GM23338 (cell line): ENCODE measurements at regions not wholly inside any gene's neighbourhood (a gene's known extent, or its start where the extent isn't known, plus 50 kb on each side); places are given as distances from the start of the nearest gene placed in this dataset.

Source experiments
- ATAC-seq: fragments of 200-7000 bp; cut with Tn5 transposase; 3 replicates; pipeline ENCODE4 v1.9.1; 2020
- DNase-seq: peaks from one replicate; pipeline ENCODE4 v3.0.0-alpha.2; 2015; ENCODE audit warnings: low spot score
- H2AFZ ChIP-seq: fragments of 200-600 bp; sonication (generic); 2 replicates; pipeline ENCODE4 v1.8.0; 2016; ENCODE audit warnings: antibody characterized with exemption, mild to moderate bottlenecking, moderate library complexity
- H3F3A ChIP-seq: fragments of 200-600 bp; sonication (generic); replicated peaks from 2 replicates; pipeline ENCODE4 v1.8.0; 2017; ENCODE audit warnings: antibody characterized with exemption, mixed run types, low read depth
- H3K27ac ChIP-seq: fragments of 200-600 bp; sonication (generic); 2 replicates; pipeline ENCODE4 v1.6.1; 2016; ENCODE audit warnings: low read depth
- H3K27me3 ChIP-seq: fragments of 200-600 bp; sonication (generic); 2 replicates; pipeline ENCODE4 v1.8.0; 2016; ENCODE audit warnings: mild to moderate bottlenecking, mixed run types, moderate library complexity; ENCODE audit not compliant: insufficient read depth
- H3K36me3 ChIP-seq: fragments of 200-600 bp; sonication (generic); 2 replicates; pipeline ENCODE4 v1.8.0; 2016; ENCODE audit warnings: mild to moderate bottlenecking; ENCODE audit not compliant: insufficient read depth
- H3K4me1 ChIP-seq: fragments of 200-600 bp; sonication (generic); 2 replicates; pipeline ENCODE4 v1.8.0; 2016; ENCODE audit warnings: mild to moderate bottlenecking, moderate library complexity; ENCODE audit not compliant: insufficient read depth
- H3K4me2 ChIP-seq: fragments of 200-600 bp; sonication (generic); 2 replicates; pipeline ENCODE4 v1.7.1; 2017; ENCODE audit warnings: mixed run types
- H3K4me3 ChIP-seq: fragments of 200-600 bp; sonication (generic); 2 replicates; pipeline ENCODE4 v1.6.1; 2016; ENCODE audit warnings: mixed run types
- H3K79me2 ChIP-seq: fragments of 200-600 bp; sonication (generic); replicated peaks from 2 replicates; pipeline ENCODE4 v1.8.0; 2017; ENCODE audit warnings: mild to moderate bottlenecking; ENCODE audit not compliant: insufficient read depth
- H3K9me2 ChIP-seq: fragments of 200-600 bp; sonication (generic); 2 replicates; pipeline ENCODE4 v1.8.0; 2017; ENCODE audit not compliant: insufficient read depth
- H4K20me1 ChIP-seq: fragments of 200-600 bp; sonication (generic); replicated peaks from 2 replicates; pipeline ENCODE4 v1.8.0; 2017; ENCODE audit warnings: mild to moderate bottlenecking; ENCODE audit not compliant: insufficient read depth
- H3K27ac Mint-ChIP-seq: 2 replicates; pipeline ENCODE4 v1.8.0; 2020; ENCODE audit warnings: inconsistent platforms, mild to moderate bottlenecking, moderate library complexity, mixed read lengths
- H3K27me3 Mint-ChIP-seq: 3 replicates; pipeline ENCODE4 v1.8.0; 2022; ENCODE audit warnings: low read depth, mild to moderate bottlenecking, moderate library complexity, mixed read lengths, inconsistent platforms; ENCODE audit not compliant: insufficient read depth, poor library complexity
- H3K36me3 Mint-ChIP-seq: 3 replicates; pipeline ENCODE4 v1.8.0; 2021; ENCODE audit warnings: low read depth, mild to moderate bottlenecking, inconsistent platforms, moderate library complexity, mixed read lengths
- H3K4me1 Mint-ChIP-seq: 3 replicates; pipeline ENCODE4 v1.8.0; 2020; ENCODE audit warnings: mild to moderate bottlenecking, inconsistent platforms, mixed read lengths
- H3K4me3 Mint-ChIP-seq: 3 replicates; pipeline ENCODE4 v1.8.0; 2021; ENCODE audit warnings: moderate library complexity, mild to moderate bottlenecking, inconsistent platforms, mixed read lengths
- H3K9me3 Mint-ChIP-seq: 3 replicates; pipeline ENCODE4 v1.8.0; 2020; ENCODE audit warnings: moderate library complexity, mild to moderate bottlenecking, inconsistent platforms, mixed read lengths
- CREB1 ChIP-seq: fragments of 250-450 bp; sonication (Bioruptor Pico); IDR thresholded peaks from 2 replicates; pipeline ENCODE4 v1.5.0; 2020; ENCODE audit warnings: low read depth, mild to moderate bottlenecking, moderate library complexity
- EZH2phosphoT487 ChIP-seq: fragments of 200-600 bp; sonication (generic); IDR thresholded peaks from one replicate; pipeline ENCODE4 v1.8.1; 2018; ENCODE audit warnings: antibody characterized with exemption; ENCODE audit not compliant: unreplicated experiment
- JUNB ChIP-seq: IDR thresholded peaks from one replicate; pipeline ENCODE4 v1.6.1; 2016; ENCODE audit warnings: antibody characterized with exemption; ENCODE audit not compliant: unreplicated experiment
- POLR2AphosphoS5 ChIP-seq: IDR thresholded peaks from 2 replicates; pipeline ENCODE4 v1.6.1; 2016; ENCODE audit warnings: antibody characterized with exemption, low read depth
- STAT1 ChIP-seq: IDR thresholded peaks from one replicate; pipeline ENCODE4 v1.6.1; 2016; ENCODE audit warnings: antibody characterized with exemption; ENCODE audit not compliant: unreplicated experiment
- TF ChIP-seq, protein P1 (sequence below): IDR thresholded peaks from one replicate; pipeline ENCODE4 v1.6.1; 2018; ENCODE audit warnings: antibody characterized with exemption; ENCODE audit not compliant: unreplicated experiment
- TF ChIP-seq, protein P2 (sequence below): fragments of 250-450 bp; sonication (Bioruptor Pico); IDR thresholded peaks from 2 replicates; pipeline ENCODE4 v1.5.0; 2020; ENCODE audit warnings: mild to moderate bottlenecking, moderate library complexity
- TF ChIP-seq, protein P3 (sequence below): IDR thresholded peaks from 2 replicates; pipeline ENCODE4 v1.6.1; 2016; ENCODE audit warnings: antibody characterized with exemption
- TF ChIP-seq, protein P4 (sequence below), 2 experiments: fragments of 200-600 bp in 1 of 2; sonication (generic) in 1 of 2; conservative IDR thresholded peaks; 2 replicates each; pipeline versions ENCODE4 v1.5.1 to v1.6.1; 2016 to 2017; ENCODE audit warnings: antibody characterized with exemption in 2 of 2, low read depth in 2 of 2, mild to moderate bottlenecking in 2 of 2, moderate library complexity in 1 of 2

DNA sequence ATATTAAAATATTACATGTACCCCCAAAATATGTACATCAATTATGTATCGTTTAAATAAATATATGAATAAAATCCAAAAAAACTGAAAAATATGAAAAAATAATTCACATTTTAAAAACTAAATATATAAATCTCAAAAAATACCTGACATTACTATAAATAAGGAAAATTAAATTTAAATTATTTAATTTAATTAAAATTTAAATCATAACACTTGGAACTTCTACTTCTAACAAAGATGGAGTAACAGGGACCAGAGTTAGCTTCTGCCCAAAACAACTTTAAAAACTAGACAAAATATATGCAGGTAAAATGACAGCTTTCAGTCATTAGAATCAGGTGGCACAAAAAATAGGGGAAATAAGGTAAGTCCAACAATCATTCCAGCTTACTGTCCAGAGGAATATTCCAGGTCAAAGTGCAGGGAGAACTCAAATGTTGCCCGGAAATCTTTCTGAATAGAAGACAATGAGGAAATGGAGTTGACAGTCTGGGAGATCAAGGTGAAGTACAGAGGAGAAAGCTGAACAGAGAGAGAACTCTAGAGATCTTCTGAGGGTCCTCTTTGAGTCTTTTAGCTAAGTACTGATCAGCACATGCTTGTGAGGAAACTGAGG lies 207.7 kb upstream of the ATP11B start:
- 0 out of 3 replicates have a peak, but pooled peaks cover 5% of the 10 kb centered on the region for H3K9me3 Mint-ChIP-seq
- H3K36me3 Mint-ChIP-seq, result 0 out of 3 replicates have a peak, but pooled peaks cover 5% of the 10 kb centered on the region
- H3K4me3 ChIP-seq, result no peak overlapping the region
- H3K4me2 ChIP-seq, result no peak overlapping the region
- no peak overlapping the region for H3K27ac ChIP-seq
- no peak overlapping the region for H3K4me3 Mint-ChIP-seq
- no peaks in the 10 kb centered on the region for H3K4me1 ChIP-seq
- H3K27ac Mint-ChIP-seq, result no peak overlapping the region
- no peaks in the 10 kb centered on the region for H3F3A ChIP-seq
- H3K79me2 ChIP-seq, result no peaks in the 10 kb centered on the region
- H3K9me2 ChIP-seq, result no peaks in the 10 kb centered on the region
- TF ChIP-seq, protein P1, sequence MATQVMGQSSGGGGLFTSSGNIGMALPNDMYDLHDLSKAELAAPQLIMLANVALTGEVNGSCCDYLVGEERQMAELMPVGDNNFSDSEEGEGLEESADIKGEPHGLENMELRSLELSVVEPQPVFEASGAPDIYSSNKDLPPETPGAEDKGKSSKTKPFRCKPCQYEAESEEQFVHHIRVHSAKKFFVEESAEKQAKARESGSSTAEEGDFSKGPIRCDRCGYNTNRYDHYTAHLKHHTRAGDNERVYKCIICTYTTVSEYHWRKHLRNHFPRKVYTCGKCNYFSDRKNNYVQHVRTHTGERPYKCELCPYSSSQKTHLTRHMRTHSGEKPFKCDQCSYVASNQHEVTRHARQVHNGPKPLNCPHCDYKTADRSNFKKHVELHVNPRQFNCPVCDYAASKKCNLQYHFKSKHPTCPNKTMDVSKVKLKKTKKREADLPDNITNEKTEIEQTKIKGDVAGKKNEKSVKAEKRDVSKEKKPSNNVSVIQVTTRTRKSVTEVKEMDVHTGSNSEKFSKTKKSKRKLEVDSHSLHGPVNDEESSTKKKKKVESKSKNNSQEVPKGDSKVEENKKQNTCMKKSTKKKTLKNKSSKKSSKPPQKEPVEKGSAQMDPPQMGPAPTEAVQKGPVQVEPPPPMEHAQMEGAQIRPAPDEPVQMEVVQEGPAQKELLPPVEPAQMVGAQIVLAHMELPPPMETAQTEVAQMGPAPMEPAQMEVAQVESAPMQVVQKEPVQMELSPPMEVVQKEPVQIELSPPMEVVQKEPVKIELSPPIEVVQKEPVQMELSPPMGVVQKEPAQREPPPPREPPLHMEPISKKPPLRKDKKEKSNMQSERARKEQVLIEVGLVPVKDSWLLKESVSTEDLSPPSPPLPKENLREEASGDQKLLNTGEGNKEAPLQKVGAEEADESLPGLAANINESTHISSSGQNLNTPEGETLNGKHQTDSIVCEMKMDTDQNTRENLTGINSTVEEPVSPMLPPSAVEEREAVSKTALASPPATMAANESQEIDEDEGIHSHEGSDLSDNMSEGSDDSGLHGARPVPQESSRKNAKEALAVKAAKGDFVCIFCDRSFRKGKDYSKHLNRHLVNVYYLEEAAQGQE, result no peak
- no peak for TF ChIP-seq CREB1 (CRISPR knock-in tag)
- no peak for DNase-seq
- H3K36me3 ChIP-seq, result no peaks in the 10 kb centered on the region
- H4K20me1 ChIP-seq, result no peaks in the 10 kb centered on the region
- no peak overlapping the region for H2AFZ ChIP-seq
- H3K27me3 Mint-ChIP-seq, result no peaks in the 10 kb centered on the region
- H3K27me3 ChIP-seq, result no peaks in the 10 kb centered on the region
- H3K4me1 Mint-ChIP-seq, result no peaks in the 10 kb centered on the region
- no peak for ATAC-seq

DNA sequence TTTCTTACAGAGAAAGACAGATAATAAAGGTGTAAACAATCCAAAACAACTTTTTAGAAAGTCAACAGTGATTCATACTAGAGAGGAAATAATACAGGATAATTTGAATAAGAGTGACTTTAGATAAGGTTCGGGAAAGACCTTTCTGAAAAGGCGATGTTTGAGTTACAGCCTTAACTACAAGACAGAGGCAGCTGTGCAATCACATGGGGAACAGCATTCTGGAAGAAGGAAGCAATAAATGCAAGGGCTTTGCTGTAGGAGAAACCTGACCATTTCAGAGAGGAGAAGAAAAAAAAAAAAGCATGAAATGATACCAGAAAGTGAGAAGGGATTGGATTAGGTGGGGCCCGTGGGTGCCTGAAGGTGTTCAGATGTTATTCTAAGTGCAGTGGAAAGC lies 200.6 kb upstream of the ATP11B start:
- DNase-seq (no peak), ATAC-seq (no peak)
- no peaks in the 10 kb centered on the region for H3K27me3 Mint-ChIP-seq
- 0 out of 3 replicates have a peak, but pooled peaks cover 5% of the 10 kb centered on the region for H3K9me3 Mint-ChIP-seq
- H3K36me3 Mint-ChIP-seq, result 0 out of 3 replicates have a peak, but pooled peaks cover 5% of the 10 kb centered on the region
- Histone ChIP-seq H3K27ac (no peak overlapping the region), H3F3A (no peaks in the 10 kb centered on the region), H2AFZ (peak overlapping the region; percentile 91; the same call in 1 of the 2 replicates), H3K4me2 (no peak overlapping the region), H3K27me3 (no peaks in the 10 kb centered on the region), H3K4me3 (no peak overlapping the region), H3K4me1 (0 out of 2 replicates have a peak, but pooled peaks cover 5% of the 10 kb centered on the region), H3K9me2 (no peaks in the 10 kb centered on the region), H4K20me1 (no peaks in the 10 kb centered on the region), H3K79me2 (no peaks in the 10 kb centered on the region), H3K36me3 (no peaks in the 10 kb centered on the region)
- no peak overlapping the region for H3K4me3 Mint-ChIP-seq
- H3K27ac Mint-ChIP-seq, result no peak overlapping the region
- H3K4me1 Mint-ChIP-seq, result no peaks in the 10 kb centered on the region
- TF ChIP-seq, protein P2, sequence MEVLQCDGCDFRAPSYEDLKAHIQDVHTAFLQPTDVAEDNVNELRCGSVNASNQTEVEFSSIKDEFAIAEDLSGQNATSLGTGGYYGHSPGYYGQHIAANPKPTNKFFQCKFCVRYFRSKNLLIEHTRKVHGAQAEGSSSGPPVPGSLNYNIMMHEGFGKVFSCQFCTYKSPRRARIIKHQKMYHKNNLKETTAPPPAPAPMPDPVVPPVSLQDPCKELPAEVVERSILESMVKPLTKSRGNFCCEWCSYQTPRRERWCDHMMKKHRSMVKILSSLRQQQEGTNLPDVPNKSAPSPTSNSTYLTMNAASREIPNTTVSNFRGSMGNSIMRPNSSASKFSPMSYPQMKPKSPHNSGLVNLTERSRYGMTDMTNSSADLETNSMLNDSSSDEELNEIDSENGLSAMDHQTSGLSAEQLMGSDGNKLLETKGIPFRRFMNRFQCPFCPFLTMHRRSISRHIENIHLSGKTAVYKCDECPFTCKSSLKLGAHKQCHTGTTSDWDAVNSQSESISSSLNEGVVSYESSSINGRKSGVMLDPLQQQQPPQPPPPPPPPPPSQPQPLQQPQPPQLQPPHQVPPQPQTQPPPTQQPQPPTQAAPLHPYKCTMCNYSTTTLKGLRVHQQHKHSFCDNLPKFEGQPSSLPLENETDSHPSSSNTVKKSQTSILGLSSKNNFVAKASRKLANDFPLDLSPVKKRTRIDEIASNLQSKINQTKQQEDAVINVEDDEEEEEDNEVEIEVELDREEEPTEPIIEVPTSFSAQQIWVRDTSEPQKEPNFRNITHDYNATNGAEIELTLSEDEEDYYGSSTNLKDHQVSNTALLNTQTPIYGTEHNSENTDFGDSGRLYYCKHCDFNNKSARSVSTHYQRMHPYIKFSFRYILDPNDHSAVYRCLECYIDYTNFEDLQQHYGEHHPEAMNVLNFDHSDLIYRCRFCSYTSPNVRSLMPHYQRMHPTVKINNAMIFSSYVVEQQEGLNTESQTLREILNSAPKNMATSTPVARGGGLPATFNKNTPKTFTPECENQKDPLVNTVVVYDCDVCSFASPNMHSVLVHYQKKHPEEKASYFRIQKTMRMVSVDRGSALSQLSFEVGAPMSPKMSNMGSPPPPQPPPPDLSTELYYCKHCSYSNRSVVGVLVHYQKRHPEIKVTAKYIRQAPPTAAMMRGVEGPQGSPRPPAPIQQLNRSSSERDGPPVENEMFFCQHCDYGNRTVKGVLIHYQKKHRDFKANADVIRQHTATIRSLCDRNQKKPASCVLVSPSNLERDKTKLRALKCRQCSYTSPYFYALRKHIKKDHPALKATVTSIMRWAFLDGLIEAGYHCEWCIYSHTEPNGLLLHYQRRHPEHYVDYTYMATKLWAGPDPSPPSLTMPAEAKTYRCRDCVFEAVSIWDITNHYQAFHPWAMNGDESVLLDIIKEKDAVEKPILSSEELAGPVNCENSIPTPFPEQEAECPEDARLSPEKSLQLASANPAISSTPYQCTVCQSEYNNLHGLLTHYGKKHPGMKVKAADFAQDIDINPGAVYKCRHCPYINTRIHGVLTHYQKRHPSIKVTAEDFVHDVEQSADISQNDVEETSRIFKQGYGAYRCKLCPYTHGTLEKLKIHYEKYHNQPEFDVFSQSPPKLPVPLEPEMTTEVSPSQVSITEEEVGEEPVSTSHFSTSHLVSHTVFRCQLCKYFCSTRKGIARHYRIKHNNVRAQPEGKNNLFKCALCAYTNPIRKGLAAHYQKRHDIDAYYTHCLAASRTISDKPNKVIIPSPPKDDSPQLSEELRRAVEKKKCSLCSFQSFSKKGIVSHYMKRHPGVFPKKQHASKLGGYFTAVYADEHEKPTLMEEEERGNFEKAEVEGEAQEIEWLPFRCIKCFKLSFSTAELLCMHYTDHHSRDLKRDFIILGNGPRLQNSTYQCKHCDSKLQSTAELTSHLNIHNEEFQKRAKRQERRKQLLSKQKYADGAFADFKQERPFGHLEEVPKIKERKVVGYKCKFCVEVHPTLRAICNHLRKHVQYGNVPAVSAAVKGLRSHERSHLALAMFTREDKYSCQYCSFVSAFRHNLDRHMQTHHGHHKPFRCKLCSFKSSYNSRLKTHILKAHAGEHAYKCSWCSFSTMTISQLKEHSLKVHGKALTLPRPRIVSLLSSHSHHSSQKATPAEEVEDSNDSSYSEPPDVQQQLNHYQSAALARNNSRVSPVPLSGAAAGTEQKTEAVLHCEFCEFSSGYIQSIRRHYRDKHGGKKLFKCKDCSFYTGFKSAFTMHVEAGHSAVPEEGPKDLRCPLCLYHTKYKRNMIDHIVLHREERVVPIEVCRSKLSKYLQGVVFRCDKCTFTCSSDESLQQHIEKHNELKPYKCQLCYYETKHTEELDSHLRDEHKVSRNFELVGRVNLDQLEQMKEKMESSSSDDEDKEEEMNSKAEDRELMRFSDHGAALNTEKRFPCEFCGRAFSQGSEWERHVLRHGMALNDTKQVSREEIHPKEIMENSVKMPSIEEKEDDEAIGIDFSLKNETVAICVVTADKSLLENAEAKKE (CRISPR knock-in tag), result no peak
- TF ChIP-seq EZH2phosphoT487, result no peak
- no peak for TF ChIP-seq JUNB
- no peak for TF ChIP-seq STAT1
- TF ChIP-seq, protein P3, sequence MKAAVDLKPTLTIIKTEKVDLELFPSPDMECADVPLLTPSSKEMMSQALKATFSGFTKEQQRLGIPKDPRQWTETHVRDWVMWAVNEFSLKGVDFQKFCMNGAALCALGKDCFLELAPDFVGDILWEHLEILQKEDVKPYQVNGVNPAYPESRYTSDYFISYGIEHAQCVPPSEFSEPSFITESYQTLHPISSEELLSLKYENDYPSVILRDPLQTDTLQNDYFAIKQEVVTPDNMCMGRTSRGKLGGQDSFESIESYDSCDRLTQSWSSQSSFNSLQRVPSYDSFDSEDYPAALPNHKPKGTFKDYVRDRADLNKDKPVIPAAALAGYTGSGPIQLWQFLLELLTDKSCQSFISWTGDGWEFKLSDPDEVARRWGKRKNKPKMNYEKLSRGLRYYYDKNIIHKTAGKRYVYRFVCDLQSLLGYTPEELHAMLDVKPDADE, result no peak
- TF ChIP-seq POLR2AphosphoS5, result no peak
- TF ChIP-seq, protein P4, sequence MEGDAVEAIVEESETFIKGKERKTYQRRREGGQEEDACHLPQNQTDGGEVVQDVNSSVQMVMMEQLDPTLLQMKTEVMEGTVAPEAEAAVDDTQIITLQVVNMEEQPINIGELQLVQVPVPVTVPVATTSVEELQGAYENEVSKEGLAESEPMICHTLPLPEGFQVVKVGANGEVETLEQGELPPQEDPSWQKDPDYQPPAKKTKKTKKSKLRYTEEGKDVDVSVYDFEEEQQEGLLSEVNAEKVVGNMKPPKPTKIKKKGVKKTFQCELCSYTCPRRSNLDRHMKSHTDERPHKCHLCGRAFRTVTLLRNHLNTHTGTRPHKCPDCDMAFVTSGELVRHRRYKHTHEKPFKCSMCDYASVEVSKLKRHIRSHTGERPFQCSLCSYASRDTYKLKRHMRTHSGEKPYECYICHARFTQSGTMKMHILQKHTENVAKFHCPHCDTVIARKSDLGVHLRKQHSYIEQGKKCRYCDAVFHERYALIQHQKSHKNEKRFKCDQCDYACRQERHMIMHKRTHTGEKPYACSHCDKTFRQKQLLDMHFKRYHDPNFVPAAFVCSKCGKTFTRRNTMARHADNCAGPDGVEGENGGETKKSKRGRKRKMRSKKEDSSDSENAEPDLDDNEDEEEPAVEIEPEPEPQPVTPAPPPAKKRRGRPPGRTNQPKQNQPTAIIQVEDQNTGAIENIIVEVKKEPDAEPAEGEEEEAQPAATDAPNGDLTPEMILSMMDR (conservative IDR thresholded peaks at IDR 0.05; ENCODE audit: low read depth in 2 of 2), result no peak
